ENCODE measurements at regions not wholly inside any gene's neighbourhood (a gene's known extent, or its start where the extent isn't known, plus 50 kb on each side); places are given as distances from the start of the nearest gene placed in this dataset.

- TF ChIP-seq RAD21 (IDR thresholded peaks at IDR 0.05; ENCODE audit: low read length) (no peak), RCOR1 (IDR thresholded peaks at IDR 0.05; ENCODE audit: insufficient replicate concordance, low read length) (no peak), POLR2A (IDR thresholded peaks at IDR 0.05; ENCODE audit: low read depth, low read length) (no peak), CHD1 (IDR thresholded peaks at IDR 0.05; ENCODE audit: low read depth, low read length) (no peak), SMC3 (IDR thresholded peaks at IDR 0.05; ENCODE audit: low read depth, low read length) (no peak), RFX5 (IDR thresholded peaks at IDR 0.05; ENCODE audit: low read depth, low read length) (no peak)
- TF ChIP-seq, protein P1, sequence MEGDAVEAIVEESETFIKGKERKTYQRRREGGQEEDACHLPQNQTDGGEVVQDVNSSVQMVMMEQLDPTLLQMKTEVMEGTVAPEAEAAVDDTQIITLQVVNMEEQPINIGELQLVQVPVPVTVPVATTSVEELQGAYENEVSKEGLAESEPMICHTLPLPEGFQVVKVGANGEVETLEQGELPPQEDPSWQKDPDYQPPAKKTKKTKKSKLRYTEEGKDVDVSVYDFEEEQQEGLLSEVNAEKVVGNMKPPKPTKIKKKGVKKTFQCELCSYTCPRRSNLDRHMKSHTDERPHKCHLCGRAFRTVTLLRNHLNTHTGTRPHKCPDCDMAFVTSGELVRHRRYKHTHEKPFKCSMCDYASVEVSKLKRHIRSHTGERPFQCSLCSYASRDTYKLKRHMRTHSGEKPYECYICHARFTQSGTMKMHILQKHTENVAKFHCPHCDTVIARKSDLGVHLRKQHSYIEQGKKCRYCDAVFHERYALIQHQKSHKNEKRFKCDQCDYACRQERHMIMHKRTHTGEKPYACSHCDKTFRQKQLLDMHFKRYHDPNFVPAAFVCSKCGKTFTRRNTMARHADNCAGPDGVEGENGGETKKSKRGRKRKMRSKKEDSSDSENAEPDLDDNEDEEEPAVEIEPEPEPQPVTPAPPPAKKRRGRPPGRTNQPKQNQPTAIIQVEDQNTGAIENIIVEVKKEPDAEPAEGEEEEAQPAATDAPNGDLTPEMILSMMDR (conservative IDR thresholded peaks at IDR 0.05; ENCODE audit: low read depth, low read length): no peak
- TF ChIP-seq, protein P2, sequence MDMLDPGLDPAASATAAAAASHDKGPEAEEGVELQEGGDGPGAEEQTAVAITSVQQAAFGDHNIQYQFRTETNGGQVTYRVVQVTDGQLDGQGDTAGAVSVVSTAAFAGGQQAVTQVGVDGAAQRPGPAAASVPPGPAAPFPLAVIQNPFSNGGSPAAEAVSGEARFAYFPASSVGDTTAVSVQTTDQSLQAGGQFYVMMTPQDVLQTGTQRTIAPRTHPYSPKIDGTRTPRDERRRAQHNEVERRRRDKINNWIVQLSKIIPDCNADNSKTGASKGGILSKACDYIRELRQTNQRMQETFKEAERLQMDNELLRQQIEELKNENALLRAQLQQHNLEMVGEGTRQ (IDR thresholded peaks at IDR 0.05; ENCODE audit: low read depth, low read length): no peak
Observed at GRCh38 chr12:124460771-124461170, 106.6 kb downstream of the NCOR2 start.

All from IMR-90 (cell line).